ENCODE measurements at regions not wholly inside any gene's neighbourhood (a gene's known extent, or its start where the extent isn't known, plus 50 kb on each side); places are given as distances from the start of the nearest gene placed in this dataset.
"Not testable (repeated sequence)": the region's sequence is repeated elsewhere in the genome, so short reads cannot be mapped to it uniquely, and the experiment has no call there.

- peak; percentile 2 for DNase-seq (ENCODE audit: low spot score)
Observed at GRCh38 chr3:13194285-13195209, 121.3 kb upstream of the IQSEC1 start.

DNA sequence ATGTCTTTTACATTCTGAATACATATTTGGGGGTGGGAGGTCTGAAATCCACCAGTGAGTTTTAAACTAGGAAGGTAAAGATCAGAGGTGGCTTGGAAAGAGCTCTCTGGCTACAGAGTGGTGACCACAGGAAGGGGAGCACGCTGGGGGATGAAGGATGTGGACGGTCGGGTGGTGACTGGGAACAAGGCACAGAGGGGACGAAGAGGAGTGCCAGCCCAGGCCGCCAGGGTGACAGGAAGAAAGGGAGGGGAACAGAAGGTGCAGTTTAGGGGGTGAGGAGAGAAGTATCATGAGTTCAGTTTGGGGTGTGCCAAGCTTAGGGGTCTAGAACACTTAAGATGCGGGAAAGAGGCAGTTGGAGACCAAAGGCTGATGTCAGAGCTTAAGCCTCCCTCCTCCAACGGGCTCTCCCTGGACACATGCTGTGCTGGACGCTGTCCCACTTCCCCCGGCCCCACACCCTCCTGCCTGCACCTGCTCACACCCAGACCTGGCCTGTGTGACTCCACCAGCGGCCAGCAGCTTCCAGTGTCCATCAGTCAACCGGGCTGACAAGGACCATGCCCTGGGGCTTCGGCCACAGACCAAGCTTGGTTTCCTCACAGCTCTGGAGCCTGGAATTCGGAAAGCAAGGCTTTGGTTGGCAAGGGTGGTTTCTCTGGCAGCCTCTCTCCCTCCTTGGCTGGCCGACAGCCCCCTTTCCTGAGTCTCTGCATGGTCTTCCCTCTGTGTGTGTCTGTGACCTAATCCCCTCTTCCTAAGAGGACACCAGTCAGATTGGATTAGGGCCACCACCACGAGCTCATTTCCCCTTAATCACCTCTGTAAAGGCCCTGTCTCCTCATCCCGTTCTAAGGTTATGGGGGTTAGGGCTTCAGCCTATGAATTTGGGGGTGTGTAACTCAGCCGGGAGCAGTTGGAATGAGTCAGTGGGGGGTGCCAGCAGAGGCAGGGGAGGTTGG, 120.4 kb upstream of the IQSEC1 start:
- no peak for DNase-seq (ENCODE audit: low spot score)

GRCh38 chr3:13192471-13193213, 119.4 kb upstream of the IQSEC1 start:
- DNase-seq (ENCODE audit: low spot score): no peak

GRCh38 chr3:13191016-13191415, 117.8 kb upstream of the IQSEC1 start:
- DNase-seq (ENCODE audit: low spot score): no peak

GRCh38 chr3:13190378-13190765, 117.1 kb upstream of the IQSEC1 start:
- no peak for DNase-seq (ENCODE audit: low spot score)

GRCh38 chr3:13189639-13190377, 116.6 kb upstream of the IQSEC1 start:
- no peak for DNase-seq (ENCODE audit: low spot score)

- DNase-seq (ENCODE audit: low spot score): no peak
Observed at GRCh38 chr3:13188975-13189374, 115.7 kb upstream of the IQSEC1 start.

- DNase-seq (ENCODE audit: low spot score): no peak
Observed at GRCh38 chr3:13188181-13188779, 115.1 kb upstream of the IQSEC1 start.

GRCh38 chr3:13187593-13187992, 114.4 kb upstream of the IQSEC1 start:
- DNase-seq (ENCODE audit: low spot score): no peak

DNA sequence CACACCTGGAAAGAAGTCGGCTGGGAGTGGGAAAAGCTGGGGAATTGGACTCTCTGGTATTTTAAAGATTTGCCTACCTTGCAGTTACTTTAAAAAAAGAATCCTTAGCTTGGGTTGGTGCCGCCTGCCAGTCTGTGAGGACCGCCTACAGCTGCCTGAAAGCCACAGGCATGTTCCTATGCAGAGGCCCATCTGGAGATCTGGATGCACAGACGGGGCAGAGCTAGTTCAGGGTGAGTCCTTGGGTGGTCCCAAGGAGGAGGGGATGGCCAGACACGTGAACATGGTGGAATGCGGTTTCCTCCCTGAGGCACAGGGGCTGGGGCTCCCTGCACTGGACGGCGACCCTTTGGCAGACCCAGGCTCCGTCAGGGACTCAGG, 113.2 kb upstream of the IQSEC1 start:
- no peak for DNase-seq (ENCODE audit: low spot score)

DNA sequence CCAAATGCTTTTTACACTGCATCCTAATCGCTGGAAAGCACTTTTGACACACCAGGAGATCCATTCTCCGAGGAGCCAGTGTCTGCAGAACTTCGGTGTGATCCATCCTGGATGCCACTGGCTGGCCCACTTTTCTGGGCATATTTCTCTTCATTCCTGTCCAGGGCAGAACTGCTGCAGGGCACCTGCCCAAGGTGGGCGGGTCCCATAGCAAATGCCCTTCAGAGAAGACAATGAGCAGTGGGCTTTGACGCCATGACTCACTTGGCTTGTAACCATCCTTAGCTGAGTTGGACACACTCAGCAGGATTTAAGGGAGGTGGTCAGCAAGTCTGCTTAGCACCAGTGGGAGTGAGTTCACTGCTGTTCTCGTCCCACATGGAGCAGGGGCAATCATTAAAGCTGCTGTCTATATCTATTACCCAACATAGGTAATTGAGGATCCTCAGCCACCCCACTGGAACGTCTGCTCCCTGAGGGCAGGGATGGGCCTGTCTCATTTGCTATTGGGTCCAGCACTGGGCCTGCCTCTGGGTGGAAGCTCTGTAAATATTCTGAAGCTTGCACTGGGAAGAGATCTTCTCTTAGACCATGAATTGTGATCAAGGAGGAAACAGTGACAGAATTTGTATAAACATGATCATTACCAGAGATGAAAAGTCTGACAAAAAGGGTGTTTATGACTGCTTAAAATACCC, 112.7 kb upstream of the IQSEC1 start:
- DNase-seq (ENCODE audit: low spot score): no peak

GRCh38 chr3:13179582-13180210, 106.5 kb upstream of the IQSEC1 start:
- not testable (repeated sequence) for DNase-seq (ENCODE audit: low spot score)

DNA sequence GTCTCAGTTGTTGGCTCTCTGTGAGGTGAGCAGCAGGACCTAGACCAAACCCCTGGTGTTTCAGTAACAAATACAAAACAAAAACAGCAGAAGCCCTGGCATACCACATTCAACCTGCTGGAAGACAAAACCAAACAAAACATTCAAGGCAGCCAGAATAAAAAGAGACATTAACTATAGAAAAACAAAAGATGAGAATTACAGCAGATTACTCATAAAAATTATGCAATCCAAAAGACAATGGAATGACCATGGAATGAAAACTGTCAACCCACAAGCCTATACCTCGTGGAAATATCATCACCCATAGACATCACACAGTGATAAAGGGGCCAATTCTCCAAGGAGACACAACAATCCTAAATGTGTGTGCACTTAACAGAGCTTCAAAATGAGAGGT, 106.0 kb upstream of the IQSEC1 start:
- DNase-seq (ENCODE audit: low spot score): no peak

DNA sequence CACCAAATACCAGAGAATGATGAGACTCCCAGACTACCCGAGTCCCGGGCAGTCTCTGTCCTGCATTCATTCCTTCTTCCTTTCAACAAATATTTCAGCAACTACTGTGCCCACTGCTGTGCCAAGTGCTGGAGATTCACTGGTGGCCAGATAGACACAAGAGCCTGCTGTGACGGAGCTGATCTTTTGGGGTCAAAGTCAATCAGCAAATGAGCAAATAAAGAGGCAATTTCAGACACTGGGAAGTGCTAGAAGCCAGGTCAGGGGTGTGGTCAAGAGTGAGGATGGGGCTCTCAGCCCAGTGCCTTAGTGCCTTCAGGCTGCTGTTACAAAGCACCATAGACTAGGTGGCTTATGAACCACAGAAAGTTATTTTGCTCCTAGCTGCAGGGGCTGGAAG, 104.9 kb upstream of the IQSEC1 start:
- DNase-seq (ENCODE audit: low spot score): no peak

DNA sequence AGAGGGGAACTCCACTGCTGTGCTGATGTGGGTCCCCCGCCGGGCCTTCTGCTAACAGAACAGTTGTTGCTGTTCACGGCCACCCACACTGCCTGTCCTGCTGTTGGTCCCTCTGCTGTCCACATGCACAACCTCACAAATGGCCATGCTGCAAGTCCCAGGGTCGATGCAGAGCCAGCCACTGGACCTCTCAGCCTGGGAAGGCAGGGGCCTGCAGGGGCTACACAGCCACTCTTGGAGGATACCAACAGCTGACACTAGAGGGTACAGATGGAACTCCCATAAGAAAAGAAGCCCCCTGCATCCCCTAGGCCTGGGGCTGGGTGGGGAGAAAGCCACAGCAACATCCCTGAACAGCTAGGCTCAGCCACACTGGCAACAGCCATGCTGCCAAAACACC, 104.4 kb upstream of the IQSEC1 start:
- DNase-seq (ENCODE audit: low spot score): no peak

GRCh38 chr3:13177236-13177635, 104.0 kb upstream of the IQSEC1 start:
- DNase-seq (ENCODE audit: low spot score): no peak

DNA sequence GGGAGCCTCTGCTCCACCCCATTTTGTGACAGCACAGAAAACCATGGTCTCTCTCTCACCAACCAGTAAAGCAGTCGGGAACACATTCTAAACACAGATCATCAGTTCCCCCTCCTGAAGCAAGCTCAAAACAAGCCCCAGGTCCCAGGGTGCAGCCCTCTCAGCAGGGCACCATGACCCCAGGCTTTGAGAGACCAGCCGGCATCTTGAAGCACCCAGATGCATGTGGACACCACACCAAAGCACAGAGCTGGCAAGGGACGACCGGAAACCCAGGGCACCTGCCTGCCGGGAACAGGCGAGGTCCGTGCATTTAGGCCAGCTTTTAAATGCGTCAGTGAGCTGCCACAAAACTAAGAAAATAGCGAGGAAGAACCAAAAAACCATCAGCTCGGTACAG, 103.2 kb upstream of the IQSEC1 start:
- no peak for DNase-seq (ENCODE audit: low spot score)

DNA sequence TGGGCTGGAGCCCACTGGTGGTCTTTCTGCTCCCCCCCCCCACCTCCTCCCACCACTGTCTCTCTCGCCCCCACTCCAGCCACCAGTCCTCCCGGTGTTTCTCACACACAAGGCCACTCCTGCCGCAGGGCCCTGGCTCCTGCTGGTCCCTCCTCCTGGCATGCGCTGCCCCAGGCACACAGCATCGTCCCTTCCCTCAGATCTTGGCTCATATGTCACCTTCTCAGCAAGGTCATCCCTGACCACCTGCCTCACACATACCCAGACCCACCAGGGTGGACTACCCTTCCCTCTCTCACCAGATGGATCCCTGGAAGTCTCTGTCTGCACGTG, 101.5 kb upstream of the IQSEC1 start:
- DNase-seq (ENCODE audit: low spot score): no peak

DNA sequence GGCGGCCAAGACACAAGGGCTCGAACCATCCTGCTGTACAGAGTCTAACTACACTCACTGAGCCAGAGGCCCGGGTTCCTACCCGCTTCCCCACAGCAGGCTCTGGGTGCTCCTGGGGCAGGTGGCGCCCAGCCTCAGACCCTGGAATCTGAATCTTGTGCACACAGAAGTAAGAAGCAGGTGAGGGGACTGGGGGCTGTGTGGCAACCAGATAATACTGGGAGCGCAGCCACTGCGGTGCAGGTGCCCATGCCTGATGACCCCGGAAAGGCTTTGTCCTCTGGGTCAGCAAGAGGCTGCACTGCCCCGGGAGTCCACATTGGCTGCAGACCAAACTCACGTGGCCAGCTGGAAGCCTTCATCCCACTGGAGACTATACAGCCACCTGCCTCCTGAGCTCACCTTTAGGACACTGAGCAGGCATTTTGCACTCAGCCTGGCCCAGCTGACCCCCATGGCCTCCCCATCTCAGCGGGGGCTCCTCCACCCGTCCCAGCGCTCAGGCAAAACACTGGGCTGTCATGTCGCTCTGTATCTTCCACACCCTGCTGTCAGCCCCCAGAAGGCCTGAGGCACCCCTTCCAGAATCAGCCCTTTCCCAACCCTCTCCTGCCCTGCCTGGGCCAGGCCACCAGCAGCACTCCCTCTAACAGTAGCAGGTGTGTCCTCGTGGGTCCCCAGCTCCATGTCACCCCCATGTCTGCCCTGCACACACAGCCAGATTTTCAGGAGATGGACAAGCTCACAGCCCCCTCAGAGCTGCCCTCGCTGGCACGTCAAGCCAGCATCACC, 101.0 kb upstream of the IQSEC1 start:
- DNase-seq (ENCODE audit: low spot score): no peak
